H54 (cell line): ENCODE measurements at regions not wholly inside any gene's neighbourhood (a gene's known extent, or its start where the extent isn't known, plus 50 kb on each side); places are given as distances from the start of the nearest gene placed in this dataset.

Source experiments
- DNase-seq: peaks from one replicate; pipeline ENCODE4 v3.0.0; 2011; ENCODE audit warnings: low spot score, mixed read lengths; ENCODE audit not compliant: insufficient read length
- FAIRE-seq: peaks from 3 replicates; lab custom pipeline; 2011; peaks lifted over from hg19 to GRCh38; lab: Jason Lieb, UNC
- POLR2A ChIP-seq: IDR thresholded peaks from 2 replicates; pipeline ENCODE4 v1.6.1; 2011; ENCODE audit warnings: low read depth, mild to moderate bottlenecking, low read length

DNA sequence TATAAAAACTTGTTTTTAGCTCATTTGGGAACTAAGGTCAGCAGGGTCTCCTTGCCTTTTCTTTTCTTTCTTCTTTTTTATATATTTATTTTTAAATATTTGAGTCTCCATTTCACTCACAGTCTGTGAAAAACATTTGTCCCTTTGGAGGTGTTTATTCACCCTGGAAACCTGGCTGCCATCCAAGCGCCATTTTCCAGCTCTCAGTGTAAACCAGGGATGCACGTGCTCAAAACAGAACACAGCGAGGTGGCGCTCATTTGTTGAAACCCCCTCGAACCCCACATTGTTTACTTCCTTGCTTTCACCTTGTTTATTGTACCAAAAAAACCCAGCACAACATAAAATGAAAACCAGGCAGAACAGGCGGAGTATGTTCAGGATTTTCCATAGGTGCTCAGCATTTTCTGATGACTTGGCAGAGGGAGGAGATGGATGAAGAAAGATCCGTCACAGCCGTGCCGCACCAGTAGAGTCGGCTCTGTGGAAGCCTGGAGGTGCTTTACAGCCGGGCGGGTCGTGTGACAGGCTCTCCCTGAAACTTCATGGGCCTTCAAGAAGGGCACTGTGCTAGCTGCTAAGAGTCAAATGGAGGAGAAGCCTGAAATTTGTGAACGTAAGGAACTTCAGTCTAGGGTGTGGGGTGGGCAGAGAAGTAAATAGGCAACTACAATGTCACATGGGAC lies 284.4 kb downstream of the FOXL1 start:
- DNase-seq: no peak
- no peak for FAIRE-seq
- no peak for TF ChIP-seq POLR2A

- TF ChIP-seq POLR2A: no peak
- DNase-seq: no peak
- FAIRE-seq: no peak
Measured at GRCh38 chr16:86863609-86864008, 285.3 kb downstream of the FOXL1 start.

GRCh38 chr16:86864586-86864985 lies 286.2 kb downstream of the FOXL1 start:
- TF ChIP-seq POLR2A: no peak
- FAIRE-seq (no peak), DNase-seq (no peak)

DNA sequence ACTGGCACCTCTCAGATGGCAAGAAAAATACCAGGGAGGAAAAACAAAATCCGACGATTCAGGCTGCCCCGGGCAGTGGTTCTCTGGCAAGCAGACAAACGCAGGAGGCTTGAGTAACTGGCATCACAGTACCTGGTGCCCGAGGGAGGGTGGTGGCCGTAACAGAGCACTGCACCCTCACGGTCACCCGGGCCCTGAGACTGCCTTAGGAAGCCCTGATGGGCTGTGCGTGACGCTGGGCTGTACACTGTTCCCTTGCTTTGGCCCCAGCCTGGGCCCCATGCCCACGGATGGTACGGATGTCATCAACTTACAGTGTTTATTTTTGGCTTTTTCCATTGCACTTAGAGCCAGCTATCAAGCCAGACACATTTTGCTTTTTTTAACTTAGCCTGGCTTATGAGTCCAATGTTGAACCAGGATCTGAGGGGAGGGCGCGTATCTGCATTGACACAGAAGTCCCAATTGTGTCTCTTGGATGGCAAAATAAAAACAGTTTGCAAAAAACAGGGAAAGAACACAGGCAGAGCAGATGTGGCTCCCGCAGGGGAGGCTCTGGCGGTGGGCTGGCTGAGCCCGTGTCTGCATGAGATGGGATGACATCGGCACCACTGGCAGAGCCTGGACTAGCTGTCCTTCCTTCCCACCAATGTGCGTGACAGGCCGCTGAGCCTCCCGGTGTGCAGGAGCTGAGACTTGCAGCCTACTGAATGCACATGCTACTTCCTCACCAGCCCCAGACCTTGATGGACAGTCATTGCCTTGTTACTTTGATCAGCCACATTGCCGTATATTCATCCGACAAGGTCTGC lies 287.7 kb downstream of the FOXL1 start:
- TF ChIP-seq POLR2A: no peak
- no peak for DNase-seq
- FAIRE-seq: no peak

DNA sequence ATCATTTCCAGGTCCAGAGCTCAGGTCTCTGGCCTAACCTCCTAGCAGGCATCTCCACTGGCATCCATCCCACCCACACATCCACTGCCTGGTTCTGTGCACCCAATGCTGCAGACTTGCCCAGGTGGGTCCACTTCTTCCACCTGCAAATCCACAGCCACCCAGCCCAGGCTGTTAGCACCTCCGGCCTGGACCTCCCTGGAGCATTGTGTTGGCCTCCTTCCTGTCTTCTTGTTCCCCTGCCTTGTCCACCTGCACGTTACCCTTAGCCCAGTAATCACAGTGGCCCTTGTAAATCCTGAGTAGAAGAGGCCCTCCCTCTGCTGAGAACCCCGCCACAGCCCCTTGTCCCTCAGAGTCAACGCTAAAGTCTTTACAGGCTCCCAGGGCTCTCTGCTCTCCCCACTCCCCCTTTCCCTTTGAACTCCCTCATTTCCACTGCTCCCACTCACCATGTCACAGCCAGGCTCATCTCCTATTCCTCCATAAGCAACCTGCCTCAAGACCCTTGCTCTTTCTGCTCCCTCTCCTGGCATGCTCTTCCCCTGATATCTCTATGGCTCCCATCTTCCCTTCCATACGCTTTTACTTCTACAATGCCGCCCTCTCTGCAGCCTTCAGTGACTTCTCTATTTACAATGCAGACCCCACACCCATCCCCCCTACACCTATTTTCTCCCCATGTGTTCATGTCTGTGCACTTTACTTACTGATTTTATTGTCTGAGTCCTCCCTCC lies 288.8 kb downstream of the FOXL1 start:
- DNase-seq (no peak), FAIRE-seq (no peak)
- no peak for TF ChIP-seq POLR2A

- DNase-seq: no peak
- TF ChIP-seq POLR2A: no peak
- FAIRE-seq: no peak
Measured at GRCh38 chr16:86868070-86868469, 289.7 kb downstream of the FOXL1 start.

- FAIRE-seq: no peak
- no peak for DNase-seq
- no peak for TF ChIP-seq POLR2A
Measured at GRCh38 chr16:86868786-86869185, 290.4 kb downstream of the FOXL1 start.

GRCh38 chr16:86869288-86870022 lies 291.1 kb downstream of the FOXL1 start:
- TF ChIP-seq POLR2A: no peak
- no peak for DNase-seq
- FAIRE-seq: no peak

DNA sequence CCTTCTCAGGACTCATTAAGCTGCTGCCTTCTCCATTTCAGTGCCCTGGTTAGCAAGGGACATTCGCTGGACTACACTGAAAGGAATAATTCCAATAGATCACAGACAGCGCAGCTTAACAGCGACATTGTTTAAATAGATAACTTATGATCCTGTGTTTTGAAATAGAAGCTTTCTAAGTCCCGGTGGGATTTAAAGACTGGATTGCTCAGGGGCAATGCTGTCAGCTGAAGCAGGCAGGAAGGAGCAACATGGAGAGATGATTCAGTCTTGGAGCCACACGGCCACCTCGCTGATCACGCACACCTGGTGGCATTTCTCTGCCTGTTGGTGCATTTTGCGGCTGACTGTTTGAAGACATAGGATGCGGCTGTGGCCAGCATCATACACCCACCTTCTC lies 292.0 kb downstream of the FOXL1 start:
- no peak for TF ChIP-seq POLR2A
- no peak for FAIRE-seq
- DNase-seq: no peak

DNA sequence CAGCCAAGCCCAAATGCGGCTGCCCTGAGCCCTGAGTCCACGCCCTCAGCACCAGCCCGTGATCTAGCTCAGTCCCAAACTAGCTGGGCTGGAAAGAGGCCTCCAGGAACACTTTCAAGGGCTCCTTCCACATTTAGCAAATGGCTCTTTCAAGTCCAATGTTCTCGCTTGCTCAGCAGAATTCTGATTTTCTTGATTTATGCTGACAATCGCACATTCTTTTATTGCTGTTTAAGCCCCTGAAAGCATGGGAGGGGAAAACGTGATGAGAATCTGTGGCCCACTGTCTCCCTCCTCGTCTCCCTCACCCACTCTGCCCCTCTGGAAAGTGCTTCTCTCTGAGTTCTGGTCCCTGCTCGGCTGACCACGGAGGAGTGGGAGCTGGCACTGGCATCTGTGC lies 293.8 kb downstream of the FOXL1 start:
- DNase-seq (no peak), FAIRE-seq (no peak)
- no peak for TF ChIP-seq POLR2A

- DNase-seq (no peak), FAIRE-seq (no peak)
- no peak for TF ChIP-seq POLR2A
Measured at GRCh38 chr16:86872833-86873232, 294.5 kb downstream of the FOXL1 start.

DNA sequence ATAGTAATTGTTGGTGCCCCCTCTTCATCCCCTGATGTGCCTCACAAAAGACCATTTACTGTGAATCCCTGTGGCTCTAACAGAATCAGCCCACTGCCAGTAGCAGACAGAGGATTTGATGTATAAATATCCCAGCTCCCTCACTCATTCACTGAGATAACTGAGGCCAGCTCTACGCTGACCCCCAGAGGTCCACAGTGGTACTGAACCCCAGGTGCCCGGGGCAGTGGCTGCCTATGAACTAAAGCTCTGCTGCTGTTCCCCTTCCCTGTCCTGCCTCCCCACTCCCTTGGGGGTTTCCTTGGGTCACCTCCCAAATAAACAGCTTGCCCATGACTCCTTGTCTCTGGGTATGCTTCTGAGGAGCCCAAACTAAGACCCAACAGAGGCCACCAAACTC lies 295.8 kb downstream of the FOXL1 start:
- no peak for TF ChIP-seq POLR2A
- DNase-seq: peak; percentile 35
- no peak for FAIRE-seq

DNA sequence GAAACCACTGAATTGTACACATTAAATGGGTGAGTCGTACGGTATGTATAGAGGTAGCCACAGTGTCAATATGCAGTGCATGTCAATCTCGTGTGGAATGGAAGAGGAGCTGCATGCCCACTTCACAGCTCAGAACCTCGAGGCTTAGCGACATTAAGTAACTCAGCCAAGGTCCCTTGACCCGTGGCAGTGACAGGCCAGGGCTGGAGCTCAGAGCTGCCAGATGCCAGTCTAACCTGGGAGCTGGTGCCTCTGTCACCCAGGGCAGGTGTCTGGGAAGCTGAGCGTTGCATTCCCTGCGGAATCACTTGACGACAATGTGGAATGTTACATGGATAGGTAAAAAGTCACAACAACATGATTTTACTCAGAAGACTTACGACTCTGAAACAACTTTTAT lies 298.1 kb downstream of the FOXL1 start:
- no peak for FAIRE-seq
- DNase-seq: no peak
- no peak for TF ChIP-seq POLR2A
